KMS-11 (cell line): ENCODE measurements at regions not wholly inside any gene's neighbourhood (a gene's known extent, or its start where the extent isn't known, plus 50 kb on each side); places are given as distances from the start of the nearest gene placed in this dataset.

ENCODE experiments used
- H2AFZ ChIP-seq: fragments of 200-600 bp; sonication (generic); 2 replicates; pipeline ENCODE4 v1.6.1; 2016; ENCODE audit warnings: antibody characterized with exemption, mixed run types, low read depth
- H3K27ac ChIP-seq: fragments of 200-600 bp; sonication (generic); 2 replicates; pipeline ENCODE4 v1.6.1; 2016; ENCODE audit warnings: mild to moderate bottlenecking, mixed run types
- H3K27me3 ChIP-seq: fragments of 200-600 bp; sonication (generic); 2 replicates; pipeline ENCODE4 v1.6.1; 2017; ENCODE audit warnings: mild to moderate bottlenecking, low read depth, mixed run types, moderate library complexity; ENCODE audit not compliant: insufficient read depth
- H3K36me3 ChIP-seq: fragments of 200-600 bp; sonication (generic); 2 replicates; pipeline ENCODE4 v1.6.1; 2017; ENCODE audit warnings: mild to moderate bottlenecking, mixed run types; ENCODE audit not compliant: insufficient read depth
- H3K4me1 ChIP-seq: fragments of 200-600 bp; sonication (generic); 2 replicates; pipeline ENCODE4 v1.6.1; 2016; ENCODE audit warnings: mild to moderate bottlenecking, low read depth, mixed run types; ENCODE audit not compliant: poor library complexity, severe bottlenecking
- H3K4me2 ChIP-seq: fragments of 200-600 bp; sonication (generic); 2 replicates; pipeline ENCODE4 v1.7.0; 2016; ENCODE audit warnings: mild to moderate bottlenecking, mixed run types
- H3K4me3 ChIP-seq: fragments of 200-600 bp; sonication (generic); IDR thresholded peaks from 2 replicates; pipeline ENCODE4 v1.6.1; 2017; ENCODE audit warnings: low read depth, low read length, mixed read lengths; ENCODE audit not compliant: insufficient read depth
- H3K79me2 ChIP-seq: fragments of 200-600 bp; sonication (generic); 2 replicates; pipeline ENCODE4 v1.6.1; 2016; ENCODE audit warnings: low read depth, mixed run types; ENCODE audit not compliant: insufficient read depth
- H3K9ac ChIP-seq: fragments of 200-600 bp; sonication (generic); 2 replicates; pipeline ENCODE4 v1.6.1; 2016; ENCODE audit warnings: mild to moderate bottlenecking, mixed run types
- H4K20me1 ChIP-seq: fragments of 200-600 bp; sonication (generic); 2 replicates; pipeline ENCODE4 v1.6.1; 2016; ENCODE audit warnings: mild to moderate bottlenecking, mixed run types; ENCODE audit not compliant: insufficient read depth
- TF ChIP-seq, protein P1 (sequence below): fragments of 200-600 bp; sonication (generic); conservative IDR thresholded peaks from 2 replicates; pipeline ENCODE4 v1.6.1; 2017; ENCODE audit warnings: low read depth, mild to moderate bottlenecking, antibody characterized with exemption, low read length, moderate library complexity, mixed read lengths

- Histone ChIP-seq H3K4me1 (no peaks in the 10 kb centered on the region), H3K36me3 (no peaks in the 10 kb centered on the region), H3K27ac (no peak overlapping the region), H3K4me3 (no peak overlapping the region), H3K9ac (no peak overlapping the region), H2AFZ (no peak overlapping the region), H4K20me1 (no peaks in the 10 kb centered on the region), H3K27me3 (no peaks in the 10 kb centered on the region), H3K4me2 (no peak overlapping the region), H3K79me2 (no peaks in the 10 kb centered on the region)
- TF ChIP-seq, protein P1, sequence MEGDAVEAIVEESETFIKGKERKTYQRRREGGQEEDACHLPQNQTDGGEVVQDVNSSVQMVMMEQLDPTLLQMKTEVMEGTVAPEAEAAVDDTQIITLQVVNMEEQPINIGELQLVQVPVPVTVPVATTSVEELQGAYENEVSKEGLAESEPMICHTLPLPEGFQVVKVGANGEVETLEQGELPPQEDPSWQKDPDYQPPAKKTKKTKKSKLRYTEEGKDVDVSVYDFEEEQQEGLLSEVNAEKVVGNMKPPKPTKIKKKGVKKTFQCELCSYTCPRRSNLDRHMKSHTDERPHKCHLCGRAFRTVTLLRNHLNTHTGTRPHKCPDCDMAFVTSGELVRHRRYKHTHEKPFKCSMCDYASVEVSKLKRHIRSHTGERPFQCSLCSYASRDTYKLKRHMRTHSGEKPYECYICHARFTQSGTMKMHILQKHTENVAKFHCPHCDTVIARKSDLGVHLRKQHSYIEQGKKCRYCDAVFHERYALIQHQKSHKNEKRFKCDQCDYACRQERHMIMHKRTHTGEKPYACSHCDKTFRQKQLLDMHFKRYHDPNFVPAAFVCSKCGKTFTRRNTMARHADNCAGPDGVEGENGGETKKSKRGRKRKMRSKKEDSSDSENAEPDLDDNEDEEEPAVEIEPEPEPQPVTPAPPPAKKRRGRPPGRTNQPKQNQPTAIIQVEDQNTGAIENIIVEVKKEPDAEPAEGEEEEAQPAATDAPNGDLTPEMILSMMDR: no peak
Observed at GRCh38 chr2:144307711-144308110, 212.2 kb downstream of the ZEB2 start.

DNA sequence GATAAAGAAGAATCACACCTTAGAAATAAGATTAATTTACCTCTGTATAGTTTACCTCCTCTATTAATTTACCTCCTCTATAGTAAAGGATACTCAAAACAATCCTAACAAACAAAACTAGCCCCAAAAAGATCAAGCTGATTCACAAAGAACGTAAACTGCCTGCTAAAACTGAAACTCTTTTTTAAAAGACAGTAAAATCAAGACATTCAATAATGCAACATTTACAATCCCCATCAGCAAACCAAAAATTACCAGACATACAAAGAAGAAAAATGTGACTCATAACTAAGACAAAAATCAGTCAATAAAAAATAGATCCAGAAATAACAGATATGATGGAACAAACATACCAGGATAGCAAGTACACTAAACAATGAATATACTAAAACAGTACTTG lies 215.7 kb downstream of the ZEB2 start:
- no peaks in the 10 kb centered on the region for H3K27me3 ChIP-seq
- no peaks in the 10 kb centered on the region for H4K20me1 ChIP-seq
- H2AFZ ChIP-seq: no peak overlapping the region
- no peak overlapping the region for H3K9ac ChIP-seq
- no peak overlapping the region for H3K27ac ChIP-seq
- no peak overlapping the region for H3K4me2 ChIP-seq
- H3K4me3 ChIP-seq: no peak overlapping the region
- TF ChIP-seq, protein P1: no peak
- H3K79me2 ChIP-seq: no peaks in the 10 kb centered on the region
- H3K36me3 ChIP-seq: no peaks in the 10 kb centered on the region
- H3K4me1 ChIP-seq: no peaks in the 10 kb centered on the region

GRCh38 chr2:144300632-144301031 lies 219.3 kb downstream of the ZEB2 start:
- Histone ChIP-seq H3K79me2 (no peaks in the 10 kb centered on the region), H3K27ac (no peak overlapping the region), H3K27me3 (no peaks in the 10 kb centered on the region), H3K4me2 (no peak overlapping the region), H2AFZ (no peak overlapping the region), H4K20me1 (no peaks in the 10 kb centered on the region), H3K4me3 (no peak overlapping the region), H3K4me1 (no peaks in the 10 kb centered on the region), H3K36me3 (no peaks in the 10 kb centered on the region), H3K9ac (no peak overlapping the region)
- TF ChIP-seq, protein P1: no peak

- no peak overlapping the region for H3K9ac ChIP-seq
- no peaks in the 10 kb centered on the region for H3K79me2 ChIP-seq
- H3K36me3 ChIP-seq: no peaks in the 10 kb centered on the region
Observed at GRCh38 chr2:144290276-144290675, 229.6 kb downstream of the ZEB2 start.

More at GRCh38 chr2:144290276-144290675, 229.6 kb downstream of the ZEB2 start:
- H3K4me1 ChIP-seq: no peaks in the 10 kb centered on the region
- H3K27me3 ChIP-seq: no peaks in the 10 kb centered on the region
- H3K4me2 ChIP-seq: no peak overlapping the region
- H2AFZ ChIP-seq: no peak overlapping the region
- TF ChIP-seq, protein P1: no peak
- no peak overlapping the region for H3K4me3 ChIP-seq
- no peak overlapping the region for H3K27ac ChIP-seq
- H4K20me1 ChIP-seq: no peaks in the 10 kb centered on the region
